Activated CD4-positive, alpha-beta T cell treated with anti-CD3 and anti-CD28 coated beads, Interleukin-2, Interleukin-4, amounts not matched to agents 100 ng/mL and 50 ng/mL, durations not matched to agents 16 hours and 8 hours (primary cell): ENCODE measurements at regions not wholly inside any gene's neighbourhood (a gene's known extent, or its start where the extent isn't known, plus 50 kb on each side); places are given as distances from the start of the nearest gene placed in this dataset.
"Not testable (repeated sequence)": the region's sequence is repeated elsewhere in the genome, so short reads cannot be mapped to it uniquely, and the experiment has no call there.

Experiments used
- DNase-seq: peaks from one replicate; pipeline ENCODE4 v3.0.0-alpha.2; 2020; ENCODE audit warnings: low spot score

DNA sequence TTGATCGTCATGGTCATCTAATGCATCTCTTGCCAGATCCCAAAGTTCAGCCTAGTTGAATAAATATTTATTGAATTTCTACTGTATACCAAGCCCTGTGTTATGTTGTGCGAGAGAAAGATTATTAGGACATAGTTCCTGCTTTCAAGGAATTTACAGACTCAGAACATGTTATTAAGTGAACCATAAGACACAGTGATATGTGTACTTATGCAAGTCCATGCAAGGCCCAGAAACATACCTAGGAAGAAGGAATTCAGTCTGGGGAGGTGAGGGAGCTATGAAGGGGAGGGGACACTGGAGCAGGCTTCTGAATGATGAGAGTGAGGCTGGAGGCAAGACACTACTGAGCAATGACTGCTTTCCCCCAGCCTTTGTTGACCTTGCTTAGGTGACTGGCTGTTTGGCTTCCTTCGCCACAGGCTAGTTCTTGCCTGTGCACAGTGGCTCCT, 81.4 kb downstream of the ACAA2 start:
- DNase-seq: no peak

- no peak for DNase-seq
These were observed 81.9 kb downstream of the ACAA2 start for GRCh38 chr18:49731421-49731841.

DNA sequence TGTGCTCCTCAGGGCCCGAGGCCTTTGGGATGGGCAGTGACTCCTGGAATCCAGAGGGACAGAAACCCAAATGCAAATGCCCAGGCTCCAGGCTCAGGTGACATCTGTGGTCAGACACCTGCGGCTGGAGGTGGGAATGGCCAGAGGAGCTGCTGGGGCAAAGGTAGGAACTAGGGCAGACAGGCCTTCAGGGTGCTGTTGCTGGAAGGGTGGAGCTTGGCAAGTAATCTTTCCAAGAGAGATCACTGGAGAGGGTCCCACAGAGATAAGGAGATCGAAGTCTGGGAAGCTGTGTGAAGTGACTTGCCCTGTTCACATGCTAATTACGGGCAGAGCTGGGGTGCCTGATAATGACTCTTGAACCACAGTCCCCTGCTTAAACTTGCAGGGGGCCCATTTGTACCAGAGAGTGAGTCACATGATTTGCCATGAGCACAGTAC, 82.4 kb downstream of the ACAA2 start:
- no peak for DNase-seq

DNA sequence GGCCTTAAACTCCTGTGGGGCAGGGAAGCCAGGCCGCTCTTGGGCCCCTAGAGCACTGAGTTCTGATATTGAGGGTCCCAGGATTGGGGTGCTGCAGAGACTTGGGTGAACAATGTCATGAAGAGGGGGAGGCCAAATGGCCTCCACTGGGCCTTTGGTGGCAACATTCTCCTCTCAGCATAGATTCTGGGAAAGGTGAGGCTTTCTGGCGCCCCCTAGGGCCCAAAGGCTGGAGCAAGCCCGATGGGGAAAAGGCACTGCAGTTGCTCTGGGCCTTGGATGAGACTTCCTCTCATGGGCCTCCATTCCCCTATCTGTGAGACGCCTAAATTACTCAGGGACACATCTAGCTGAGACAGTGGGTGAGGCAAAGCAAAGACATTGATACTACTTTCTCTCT, 84.8 kb downstream of the ACAA2 start:
- DNase-seq: peak; percentile 52

- DNase-seq: no peak
These were observed 85.5 kb downstream of the ACAA2 start for GRCh38 chr18:49727816-49728215.

DNA sequence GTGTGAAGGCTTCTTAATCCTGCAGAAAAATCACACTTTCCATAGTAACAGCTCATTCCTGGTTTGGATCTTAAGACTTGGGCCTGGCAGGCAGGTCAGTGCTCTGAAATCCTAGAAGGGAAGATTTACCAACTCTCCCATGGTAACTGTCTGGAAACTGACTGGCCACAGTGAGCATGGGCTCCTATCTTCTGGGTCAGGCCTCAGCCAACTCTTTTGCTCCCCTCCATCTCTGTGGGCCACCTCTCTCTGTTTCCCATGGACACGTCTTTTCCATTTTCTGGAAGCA, 86.7 kb downstream of the ACAA2 start:
- no peak for DNase-seq

DNA sequence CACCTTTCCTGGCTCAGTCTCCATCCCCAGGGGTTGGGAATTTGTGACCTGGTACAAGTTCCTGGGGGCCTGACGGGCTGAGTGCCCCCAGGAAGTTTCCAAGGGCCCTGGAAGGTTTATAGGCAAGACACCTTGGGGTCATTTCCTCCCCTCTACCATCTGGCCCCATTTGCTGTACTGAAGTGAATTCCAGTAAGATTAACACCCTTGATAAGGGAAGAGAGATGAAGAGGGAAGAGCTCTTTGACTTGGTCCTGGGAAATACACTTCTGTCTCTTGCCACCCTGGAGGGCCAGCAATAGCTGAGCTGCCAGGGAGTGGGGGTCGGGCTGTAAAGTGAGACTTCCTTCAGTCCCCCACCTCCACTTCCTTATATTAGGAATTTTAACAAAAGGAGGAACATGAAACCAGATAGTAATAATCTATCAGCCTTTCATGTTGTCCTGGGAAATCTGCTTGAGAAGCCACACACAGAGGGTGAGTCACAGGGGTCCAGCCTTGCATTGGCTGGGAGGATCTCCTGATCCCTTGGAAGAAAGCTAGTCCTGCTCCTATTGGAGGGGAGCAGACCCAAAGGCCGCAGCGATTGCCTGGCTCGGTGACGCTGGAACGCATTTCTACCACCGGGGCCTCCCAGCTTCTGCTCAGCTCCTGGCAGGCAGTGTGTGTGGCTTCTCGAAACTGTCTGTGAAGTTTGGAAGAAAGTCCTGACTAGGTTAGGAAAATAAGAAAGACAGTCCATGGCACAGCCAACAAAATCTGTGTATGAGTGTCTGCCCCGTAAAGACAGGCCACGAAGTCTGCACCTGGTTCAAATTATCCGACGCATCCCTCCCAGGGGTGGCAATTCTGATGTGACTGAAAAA, 87.3 kb downstream of the ACAA2 start:
- no peak for DNase-seq

DNA sequence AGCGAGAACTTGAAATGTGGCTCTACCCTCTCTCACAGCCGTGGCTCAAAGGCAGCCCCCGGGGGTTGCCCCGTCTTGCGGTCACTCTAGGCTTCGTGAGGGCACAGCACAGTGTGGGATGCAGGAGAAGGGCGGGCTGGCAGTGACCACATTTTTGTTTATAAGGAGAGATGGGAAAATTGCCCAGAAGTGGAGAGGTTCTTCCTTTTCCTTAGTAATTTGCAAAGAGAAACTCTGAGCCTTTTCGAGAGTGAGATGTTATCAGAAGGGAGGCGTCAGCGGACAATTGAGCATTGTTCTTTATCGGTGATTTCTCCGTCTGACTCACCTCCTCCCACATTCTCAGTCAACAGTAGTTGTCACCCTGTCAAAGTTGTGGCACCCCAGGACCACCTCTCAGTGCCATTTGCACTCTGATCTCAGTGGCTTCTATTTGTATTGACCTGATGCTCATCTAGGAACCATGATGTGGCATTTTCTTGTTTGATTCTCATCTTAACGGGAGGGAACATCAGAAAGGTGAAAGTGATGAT, 89.6 kb downstream of the ACAA2 start:
- peak; percentile 68 for DNase-seq

DNA sequence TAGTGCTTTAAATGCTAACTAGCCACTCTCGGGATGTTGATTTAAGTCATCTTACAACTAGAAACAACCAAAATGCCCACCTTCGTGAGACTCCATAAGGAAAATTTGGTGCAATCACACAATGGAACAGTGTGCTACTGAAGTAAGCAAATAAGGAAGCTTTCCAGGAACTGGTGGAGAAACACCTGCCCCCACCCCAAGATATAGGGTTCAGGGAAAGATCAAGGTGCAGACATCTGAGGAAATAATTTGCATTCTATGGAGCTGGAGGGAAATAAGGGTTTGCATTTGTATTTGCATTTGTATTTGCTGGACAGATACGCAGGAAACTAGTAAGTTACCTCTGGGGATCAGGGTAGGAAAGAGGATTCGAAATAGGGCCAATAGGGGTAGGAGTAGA, 90.9 kb downstream of the ACAA2 start:
- no peak for DNase-seq

- no peak for DNase-seq
These were observed 91.4 kb downstream of the ACAA2 start for GRCh38 chr18:49721981-49722380.

GRCh38 chr18:49720944-49721343, 92.4 kb downstream of the ACAA2 start:
- not testable (repeated sequence) for DNase-seq

- DNase-seq: no peak
These were observed 95.7 kb downstream of the ACAA2 start for GRCh38 chr18:49717617-49718016.

GRCh38 chr18:49716035-49716434, 97.3 kb downstream of the ACAA2 start:
- no peak for DNase-seq

- DNase-seq: no peak
These were observed 104.0 kb downstream of the ACAA2 start for GRCh38 chr18:49709347-49709690.

GRCh38 chr18:49708662-49709346, 104.5 kb downstream of the ACAA2 start:
- DNase-seq: no peak

GRCh38 chr18:49707599-49707998, 105.7 kb downstream of the ACAA2 start:
- DNase-seq: no peak

GRCh38 chr18:49704334-49704733, 109.0 kb downstream of the ACAA2 start:
- no peak for DNase-seq

DNA sequence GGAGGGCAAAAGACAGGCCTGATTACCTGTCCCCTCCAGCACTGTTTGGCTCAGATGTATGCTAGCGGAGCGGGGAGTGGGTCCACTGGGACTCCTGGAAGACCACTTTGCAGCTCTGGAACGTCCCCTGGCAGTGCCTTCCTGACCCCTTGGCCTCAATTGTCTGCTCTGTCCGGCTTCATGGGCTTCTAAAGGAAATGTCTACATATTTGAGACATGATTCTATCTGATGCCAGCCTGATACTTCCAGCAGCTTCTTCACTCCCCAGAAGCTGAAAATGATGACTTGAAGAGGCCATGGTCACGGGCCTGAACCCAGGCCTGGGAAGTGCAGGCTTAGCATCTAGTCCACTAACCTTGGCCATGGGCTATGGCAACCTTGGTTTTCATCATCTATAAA, 112.1 kb downstream of the ACAA2 start:
- DNase-seq: no peak

DNA sequence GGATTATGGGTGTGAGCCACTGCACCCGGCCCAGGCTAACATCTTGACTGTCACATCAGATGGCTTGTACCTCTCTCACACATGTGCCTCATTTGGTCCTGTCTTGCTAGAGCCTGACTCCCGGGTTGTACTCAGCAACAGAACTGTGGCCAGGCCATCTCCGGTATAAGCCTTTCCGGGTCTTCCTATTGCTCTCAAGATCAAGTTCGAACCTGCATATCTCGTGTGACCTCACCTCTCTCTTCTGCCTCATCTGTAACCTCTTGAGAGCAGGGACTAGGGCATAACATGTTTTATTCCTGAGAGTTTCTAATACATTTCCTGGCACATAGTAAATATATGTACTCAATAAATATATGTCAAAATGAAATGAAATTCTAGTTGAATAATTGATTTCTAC, 114.0 kb downstream of the ACAA2 start:
- DNase-seq: no peak

DNA sequence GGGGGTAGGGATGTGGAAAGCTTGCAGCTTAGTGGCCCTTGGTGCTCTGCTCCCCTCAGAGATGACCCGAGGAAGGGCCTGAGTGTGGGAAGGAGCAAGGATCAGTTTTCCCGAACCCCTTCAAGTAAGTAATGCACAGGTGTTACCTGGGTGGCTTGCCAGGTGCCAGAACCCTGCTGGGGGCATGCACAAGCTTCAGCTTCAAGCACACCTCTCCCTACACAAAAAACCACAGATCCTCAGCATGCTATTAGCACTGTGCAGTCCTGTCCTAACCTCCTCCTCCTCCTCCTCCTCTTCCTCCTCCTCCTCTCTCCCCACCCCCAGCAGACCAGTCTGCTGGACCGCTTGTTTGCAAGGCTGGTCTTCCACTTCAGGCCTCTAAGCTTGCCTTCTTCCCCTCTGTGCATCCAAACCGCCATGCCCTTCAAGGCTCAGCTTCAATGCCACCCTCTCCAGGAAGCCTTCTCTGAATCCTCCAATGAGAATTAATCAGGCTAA, 114.8 kb downstream of the ACAA2 start:
- DNase-seq: no peak

DNA sequence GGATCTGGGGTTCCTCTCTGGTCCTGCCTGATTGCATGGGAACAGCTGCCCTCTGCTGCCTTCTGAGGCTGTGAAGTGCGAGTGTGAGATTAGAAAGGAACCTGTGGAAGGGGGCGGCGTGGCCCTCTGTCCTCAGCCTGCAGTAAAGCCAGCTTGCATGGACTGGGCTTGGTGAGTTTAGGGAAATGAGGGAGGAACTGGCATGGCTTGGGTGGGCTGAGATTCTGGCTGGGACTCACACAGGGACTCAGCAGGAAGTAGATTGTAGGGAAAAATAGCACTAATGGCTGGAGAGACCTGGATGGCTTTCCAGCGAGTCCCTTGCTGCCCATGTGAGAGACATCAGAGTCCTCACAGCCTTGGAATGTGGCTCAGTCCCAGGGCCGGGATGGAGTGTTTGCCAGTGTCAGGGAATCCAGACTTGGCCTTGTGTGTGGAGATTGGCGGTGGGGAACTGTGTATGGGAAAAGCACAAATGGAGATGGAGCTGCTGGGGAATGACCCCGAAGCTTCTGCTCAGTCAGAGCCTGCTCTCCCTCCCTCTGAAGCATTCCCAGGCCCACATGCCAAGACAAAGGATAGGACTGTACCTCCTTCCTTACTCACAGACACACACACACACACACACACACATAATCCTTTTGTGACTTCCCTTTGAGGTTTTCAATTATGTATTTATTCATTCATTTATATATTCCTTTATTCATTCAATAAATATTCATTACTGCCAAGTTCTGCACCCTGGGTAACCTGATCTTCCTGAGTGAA, 115.4 kb downstream of the ACAA2 start:
- no peak for DNase-seq

DNA sequence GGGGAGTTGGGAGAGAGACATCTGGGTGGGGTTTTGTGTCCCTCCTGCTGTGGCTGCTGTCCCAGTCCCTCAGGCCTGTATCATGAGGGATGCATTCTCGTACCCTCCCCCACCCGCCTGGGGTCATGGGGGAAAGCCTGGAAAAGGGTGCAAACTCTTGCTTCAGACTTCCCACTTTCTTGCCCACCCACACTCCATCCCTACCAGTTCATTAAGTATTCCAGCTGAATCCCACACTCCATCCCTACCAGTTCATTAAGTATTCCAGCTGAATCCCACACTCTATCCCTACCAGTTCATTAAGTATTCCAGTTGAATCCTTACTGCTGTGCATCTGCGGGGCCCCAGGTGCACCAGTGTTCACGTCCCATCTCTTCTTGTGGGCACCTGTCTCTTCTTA, 116.3 kb downstream of the ACAA2 start:
- no peak for DNase-seq

DNA sequence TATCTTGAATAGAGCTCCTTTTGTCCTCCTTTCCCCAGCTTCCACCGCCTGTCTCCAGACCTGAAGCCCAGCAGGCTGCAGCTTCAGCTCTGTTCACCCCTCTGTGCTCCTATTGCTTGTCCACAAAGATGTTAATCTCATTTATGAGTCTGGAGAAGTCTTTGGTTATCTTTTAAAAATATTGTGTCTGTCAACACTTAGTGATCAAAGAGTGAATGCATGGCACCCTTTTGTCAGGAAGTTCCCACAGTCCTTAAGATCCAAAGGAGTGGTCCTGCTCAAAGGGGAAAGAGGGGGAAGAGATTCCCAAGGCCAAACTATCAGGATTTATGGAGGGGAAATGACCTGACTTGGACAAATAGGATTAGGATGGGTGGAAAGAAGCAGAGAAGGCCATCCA, 118.9 kb downstream of the ACAA2 start:
- DNase-seq: no peak
